Transverse colon (tissue), 4 donors: ENCODE measurements at regions not wholly inside any gene's neighbourhood (a gene's known extent, or its start where the extent isn't known, plus 50 kb on each side); places are given as distances from the start of the nearest gene placed in this dataset.

Source experiments
- DNase-seq: peaks from one replicate; pipeline ENCODE4 v3.0.0-alpha.2; 2019
- H3K27ac ChIP-seq, 4 donors: fragments of 200-600 bp; sonication (generic); 2 replicates each; pipeline ENCODE4 v1.5.1; 2016 to 2018; ENCODE audit warnings: inconsistent platforms in 4 of 4
- H3K27me3 ChIP-seq: fragments of 200-600 bp; sonication (generic); 2 replicates; pipeline ENCODE4 v1.5.1; 2017; ENCODE audit warnings: inconsistent platforms
- H3K36me3 ChIP-seq, 4 donors: fragments of 200-600 bp; sonication (generic); 2 replicates each; pipeline ENCODE4 v1.5.1; 2017 to 2019; ENCODE audit warnings: inconsistent platforms in 4 of 4
- H3K4me1 ChIP-seq, 4 donors: fragments of 200-600 bp; sonication (generic); 2 replicates each; pipeline ENCODE4 v1.5.1; 2017 to 2020; ENCODE audit warnings: inconsistent platforms in 4 of 4
- H3K4me3 ChIP-seq, 4 donors: fragments of 200-600 bp; sonication (generic); 1 replicate in 1 of 4; 2 replicates in 3 of 4; pipeline versions ENCODE4 v1.5.1 to v1.6.1; 2017 to 2019; ENCODE audit warnings: inconsistent platforms in 4 of 4
- H3K9me3 ChIP-seq, 2 donors: fragments of 200-600 bp; sonication (generic); 2 replicates each; pipeline ENCODE4 v1.5.1; 2017 to 2019; ENCODE audit warnings: inconsistent platforms in 2 of 2
- EP300 ChIP-seq: sonication (generic); formaldehyde crosslinking; IDR thresholded peaks from one replicate; pipeline ENCODE4 v1.6.1; 2017; ENCODE audit warnings: antibody characterized with exemption, low read depth
- POLR2A ChIP-seq: fragments of 450-650 bp; IDR thresholded peaks from one replicate; pipeline ENCODE4 v1.6.1; 2016; ENCODE audit warnings: antibody characterized with exemption, mild to moderate bottlenecking, moderate library complexity
- POLR2AphosphoS5 ChIP-seq, 3 donors: sonication (generic); formaldehyde crosslinking; IDR thresholded peaks; one replicate each; pipeline ENCODE4 v1.6.1; 2016; ENCODE audit warnings: antibody characterized with exemption in 3 of 3
- WGBS, 2 donors: methylation state at CpG; one replicate each; pipeline ENCODE4 v1.1.5; 2018; ENCODE audit warnings: low coverage in 1 of 2; 5-methylcytosine and 5-hydroxymethylcytosine counted together
- in situ Hi-C, 4 donors: fragments of 200-750 bp; cut with MboI; loops; one replicate each; pipeline versions ENCODE4 v1.15.0 to v1.15.1; 2017; ENCODE audit warnings: low sequenced_read_pairs in 3 of 4, low pct_ligation_motif_present in 1 of 4, low pct_unique_long_range_greater_than_20kb in 1 of 4
- intact Hi-C: fragments of 100-400 bp; cut with DNase I; formaldehyde crosslinking; loops from one replicate; pipeline ENCODE4 v1.15.1; 2023; ENCODE audit warnings: low total_unique reads
- TF ChIP-seq, protein P1 (sequence below), 5 experiments: fragments of 200-600 bp in 3 of 5; fragments of 450-650 bp in 2 of 5; sonication (generic) in 3 of 5; IDR thresholded peaks; 1 replicate in 2 of 5; 2 replicates in 3 of 5; pipeline ENCODE4 v1.5.1; 2016 to 2017; ENCODE audit warnings: antibody characterized with exemption in 5 of 5, inconsistent platforms in 3 of 5, mild to moderate bottlenecking in 2 of 5, moderate library complexity in 1 of 5

DNA sequence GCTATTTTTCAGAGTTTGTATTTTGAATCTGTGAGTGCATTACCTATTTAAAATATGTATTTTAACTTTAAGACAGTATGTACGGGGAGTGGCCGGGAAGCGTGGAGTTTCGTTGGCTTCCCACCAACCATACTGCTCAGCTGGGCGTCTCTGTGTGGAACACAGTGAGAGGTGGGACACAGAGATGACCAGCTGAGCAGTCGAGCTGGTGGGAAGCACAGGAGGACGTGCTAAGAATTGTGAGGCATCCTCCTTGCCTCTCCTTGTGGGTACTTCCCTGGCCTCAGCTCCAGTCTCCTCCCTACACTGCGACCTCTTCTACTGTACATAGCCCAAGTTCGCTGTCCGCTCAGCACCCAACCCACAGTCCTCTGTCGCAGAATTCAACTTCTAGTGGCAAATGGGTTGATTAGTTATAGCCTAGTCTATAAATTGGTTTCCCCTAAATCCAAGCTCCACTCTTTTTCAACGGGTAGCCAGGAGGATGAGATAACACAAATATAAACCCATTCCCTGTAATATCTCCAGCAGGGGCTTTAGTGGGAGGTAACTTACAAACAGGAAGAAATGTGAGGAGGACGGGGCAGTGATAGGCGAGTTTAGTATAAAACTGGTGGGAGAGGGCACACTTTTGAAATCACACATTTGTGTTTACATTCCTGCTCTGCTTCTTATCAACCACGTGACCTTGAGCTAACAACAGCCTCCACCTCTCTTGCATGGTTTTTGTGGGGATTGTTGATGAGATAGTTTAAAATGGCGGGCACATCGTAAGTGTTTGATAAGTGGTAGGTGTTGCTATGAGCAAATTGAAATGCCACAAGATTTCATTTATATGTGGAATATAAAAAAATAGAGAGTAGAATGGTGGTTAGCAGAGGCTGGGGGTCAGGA, 211.9 kb upstream of the HS3ST3A1 start:
- Histone ChIP-seq H3K4me3 (no peak overlapping the region), H3K9me3 (no peaks in the 10 kb centered on the region), H3K4me1 (no peaks in the 10 kb centered on the region), H3K36me3 (no peaks in the 10 kb centered on the region), H3K27me3 (no peaks in the 10 kb centered on the region), H3K27ac (no peak overlapping the region)
- no peak for DNase-seq
- in situ Hi-C loops, result no loop called here
- 60 to 75% methylated on average over 6 to 17 of the region's 17 CpGs for WGBS, 2 donors
- TF ChIP-seq EP300 (no peak), POLR2AphosphoS5 (IDR thresholded peaks at IDR 0.05) (no peak), POLR2A (no peak)
- TF ChIP-seq, protein P1, sequence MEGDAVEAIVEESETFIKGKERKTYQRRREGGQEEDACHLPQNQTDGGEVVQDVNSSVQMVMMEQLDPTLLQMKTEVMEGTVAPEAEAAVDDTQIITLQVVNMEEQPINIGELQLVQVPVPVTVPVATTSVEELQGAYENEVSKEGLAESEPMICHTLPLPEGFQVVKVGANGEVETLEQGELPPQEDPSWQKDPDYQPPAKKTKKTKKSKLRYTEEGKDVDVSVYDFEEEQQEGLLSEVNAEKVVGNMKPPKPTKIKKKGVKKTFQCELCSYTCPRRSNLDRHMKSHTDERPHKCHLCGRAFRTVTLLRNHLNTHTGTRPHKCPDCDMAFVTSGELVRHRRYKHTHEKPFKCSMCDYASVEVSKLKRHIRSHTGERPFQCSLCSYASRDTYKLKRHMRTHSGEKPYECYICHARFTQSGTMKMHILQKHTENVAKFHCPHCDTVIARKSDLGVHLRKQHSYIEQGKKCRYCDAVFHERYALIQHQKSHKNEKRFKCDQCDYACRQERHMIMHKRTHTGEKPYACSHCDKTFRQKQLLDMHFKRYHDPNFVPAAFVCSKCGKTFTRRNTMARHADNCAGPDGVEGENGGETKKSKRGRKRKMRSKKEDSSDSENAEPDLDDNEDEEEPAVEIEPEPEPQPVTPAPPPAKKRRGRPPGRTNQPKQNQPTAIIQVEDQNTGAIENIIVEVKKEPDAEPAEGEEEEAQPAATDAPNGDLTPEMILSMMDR (IDR thresholded peaks at IDR 0.05), result no peak
- intact Hi-C loops, result no loop called here

DNA sequence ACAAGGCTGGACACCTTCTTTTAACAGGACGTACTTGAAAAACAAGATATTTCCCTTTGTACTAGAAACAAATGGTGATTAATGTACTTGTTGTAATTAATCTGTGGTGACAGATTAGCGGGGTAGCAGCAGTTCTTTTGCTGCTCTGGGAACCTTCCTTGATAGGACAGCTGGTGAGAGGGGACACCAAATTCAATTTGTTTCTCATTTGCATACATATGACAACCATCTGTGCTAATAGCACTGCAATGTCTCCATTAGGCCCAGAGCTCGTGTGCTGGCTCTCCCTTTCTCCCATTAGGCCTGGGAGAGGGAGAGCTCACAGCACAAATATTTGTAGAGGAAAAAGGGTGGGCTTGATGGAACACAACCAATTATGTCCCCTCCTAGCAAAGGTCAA, 221.0 kb upstream of the HS3ST3A1 start:
- 57 to 76% methylated on average over 2 to 3 of the region's 3 CpGs for WGBS, 2 donors
- in situ Hi-C loops (no loop called here), intact Hi-C loops (no loop called here)
- Histone ChIP-seq H3K27ac (no peak overlapping the region), H3K9me3 (no peaks in the 10 kb centered on the region), H3K4me3 (no peak overlapping the region), H3K36me3 (no peaks in the 10 kb centered on the region), H3K4me1 (no peaks in the 10 kb centered on the region), H3K27me3 (no peaks in the 10 kb centered on the region)
- DNase-seq, result no peak
- TF ChIP-seq POLR2A, result no peak
- TF ChIP-seq POLR2AphosphoS5 (IDR thresholded peaks at IDR 0.05), result no peak

GRCh38 chr17:13825526-13826040, 223.9 kb upstream of the HS3ST3A1 start:
- no peak for TF ChIP-seq POLR2AphosphoS5 (IDR thresholded peaks at IDR 0.05)
- H3K4me3 ChIP-seq, result no peak overlapping the region
- DNase-seq, result no peak
- no peaks in the 10 kb centered on the region for H3K36me3 ChIP-seq
- intact Hi-C loops (no loop called here), in situ Hi-C loops (no loop called here)
- H3K4me1 ChIP-seq, result no peaks in the 10 kb centered on the region
- 80 to 85% methylated on average over 1 of the region's 1 CpG for WGBS, 2 donors
- no peaks in the 10 kb centered on the region for H3K9me3 ChIP-seq
- H3K27ac ChIP-seq, result no peak overlapping the region
- no peaks in the 10 kb centered on the region for H3K27me3 ChIP-seq

DNA sequence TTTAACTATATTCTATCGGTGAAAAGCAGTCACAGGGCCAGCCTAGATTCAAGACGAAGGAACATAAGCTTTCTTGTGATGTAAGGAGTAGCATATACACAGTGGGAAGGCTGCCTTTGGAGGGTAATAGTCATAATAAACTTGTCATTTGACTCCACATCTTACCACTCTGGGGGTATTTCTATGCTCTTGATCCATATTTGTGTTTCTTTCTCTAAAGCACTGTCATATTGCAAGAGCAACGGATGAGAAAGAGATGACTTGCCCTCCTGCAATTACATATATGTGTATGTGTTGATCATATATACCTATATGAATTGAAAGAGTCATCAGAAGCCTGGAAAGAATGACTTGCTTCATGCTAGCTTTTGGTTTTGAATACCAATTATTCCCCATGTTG, 225.4 kb upstream of the HS3ST3A1 start:
- TF ChIP-seq EP300 (no peak), POLR2AphosphoS5 (IDR thresholded peaks at IDR 0.05) (no peak), POLR2A (no peak)
- TF ChIP-seq, protein P1 (IDR thresholded peaks at IDR 0.05), result no peak
- H3K36me3 ChIP-seq, result no peaks in the 10 kb centered on the region
- no peaks in the 10 kb centered on the region for H3K27me3 ChIP-seq
- in situ Hi-C loops, result no loop called here
- intact Hi-C loops, result no loop called here
- no peak for DNase-seq
- no peaks in the 10 kb centered on the region for H3K4me1 ChIP-seq
- H3K4me3 ChIP-seq, result no peak overlapping the region
- no peak overlapping the region for H3K27ac ChIP-seq
- 79 to 82% methylated on average over 3 of the region's 3 CpGs for WGBS, 2 donors
- H3K9me3 ChIP-seq, result no peaks in the 10 kb centered on the region

DNA sequence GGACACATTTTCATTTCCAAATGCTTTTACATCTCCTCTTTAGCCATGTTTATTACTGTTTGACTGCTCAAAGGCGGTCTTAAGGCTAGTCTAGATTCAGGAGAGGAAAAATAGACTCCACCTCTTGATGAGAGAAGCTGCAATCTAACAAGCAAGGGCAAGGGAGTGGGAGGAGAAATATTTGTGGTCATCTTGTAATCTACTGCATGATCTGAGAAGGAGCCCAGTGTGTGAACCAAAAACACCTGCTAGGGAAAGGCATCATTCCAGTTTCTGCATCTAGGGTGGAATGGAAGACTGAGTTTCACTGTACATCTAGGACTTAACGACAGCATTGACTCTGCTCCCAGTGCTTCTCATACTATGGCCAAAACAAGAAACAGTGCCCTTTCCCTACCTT, 232.2 kb upstream of the HS3ST3A1 start:
- no peaks in the 10 kb centered on the region for H3K36me3 ChIP-seq
- TF ChIP-seq, protein P1 (IDR thresholded peaks at IDR 0.05), result no peak
- no peak for TF ChIP-seq EP300
- no peak for TF ChIP-seq POLR2AphosphoS5 (IDR thresholded peaks at IDR 0.05)
- TF ChIP-seq POLR2A, result no peak
- intact Hi-C loops, result no loop called here
- no peak for DNase-seq
- H3K27ac ChIP-seq, result no peak overlapping the region
- H3K27me3 ChIP-seq, result no peaks in the 10 kb centered on the region
- in situ Hi-C loops, result no loop called here
- WGBS, 2 donors, result 70 to 79% methylated on average over 1 to 2 of the region's 2 CpGs
- no peaks in the 10 kb centered on the region for H3K9me3 ChIP-seq
- H3K4me1 ChIP-seq, result no peaks in the 10 kb centered on the region
- H3K4me3 ChIP-seq, result no peak overlapping the region
